ENCODE measurements at regions not wholly inside any gene's neighbourhood (a gene's known extent, or its start where the extent isn't known, plus 50 kb on each side); places are given as distances from the start of the nearest gene placed in this dataset.
"Not testable (repeated sequence)": the region's sequence is repeated elsewhere in the genome, so short reads cannot be mapped to it uniquely, and the experiment has no call there.

- TF ChIP-seq CTCF, POLR2AphosphoS5 (IDR thresholded peaks at IDR 0.05): not testable (repeated sequence)
Observed at GRCh38 chr21:5084246-5084645, 5437.1 kb upstream of the TPTE start.

Data from esophagus muscularis mucosa (tissue), 3 donors.